Cardiac fibroblast (primary cell): ENCODE measurements at regions not wholly inside any gene's neighbourhood (a gene's known extent, or its start where the extent isn't known, plus 50 kb on each side); places are given as distances from the start of the nearest gene placed in this dataset.
A peak's percentile ranks its signal among the peaks of the same experiment; 100 is the strongest.

Experiments
- DNase-seq, 2 donors: peaks; one replicate each; pipeline versions ENCODE4 v3.0.0 to v3.0.0-alpha.2; 2010; ENCODE audit warnings: low read depth in 2 of 2
- H3K4me3 ChIP-seq, 2 donors: replicated peaks in 1 of 2; 1 replicate in 1 of 2; 2 replicates in 1 of 2; pipeline ENCODE4 v1.5.1; 2011; ENCODE audit warnings: low read depth in 2 of 2, low read length in 2 of 2, mild to moderate bottlenecking in 2 of 2, moderate library complexity in 1 of 2
- TF ChIP-seq, protein P1 (sequence below): IDR thresholded peaks from one replicate; pipeline ENCODE4 v1.5.1; 2011; ENCODE audit warnings: low read depth, mild to moderate bottlenecking, low read length, inconsistent platforms

DNA sequence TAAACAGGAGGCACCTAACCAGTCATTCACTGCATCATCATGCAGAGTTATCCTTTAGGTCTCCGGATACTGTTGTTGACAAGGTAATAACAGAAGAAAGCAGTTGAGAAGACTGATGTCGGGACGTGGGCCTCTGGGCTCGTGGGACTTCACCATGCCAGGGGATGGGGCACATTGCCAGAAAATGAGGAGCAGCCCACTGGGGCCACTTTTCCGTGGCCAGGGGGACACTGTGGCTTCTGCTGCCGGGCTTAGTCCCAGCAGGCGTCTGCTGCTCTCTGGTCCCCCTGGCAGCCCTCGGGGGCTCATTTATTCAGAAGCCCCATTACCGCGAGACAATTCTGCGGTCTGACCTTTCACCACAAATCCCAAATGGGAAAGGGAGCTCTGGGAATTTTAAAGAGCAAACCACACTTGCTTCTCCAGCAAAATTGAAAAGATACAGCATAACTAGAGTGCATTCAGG is 201.2 kb downstream of the DAD1 start:
- no peak overlapping the region for H3K4me3 ChIP-seq
- TF ChIP-seq, protein P1, sequence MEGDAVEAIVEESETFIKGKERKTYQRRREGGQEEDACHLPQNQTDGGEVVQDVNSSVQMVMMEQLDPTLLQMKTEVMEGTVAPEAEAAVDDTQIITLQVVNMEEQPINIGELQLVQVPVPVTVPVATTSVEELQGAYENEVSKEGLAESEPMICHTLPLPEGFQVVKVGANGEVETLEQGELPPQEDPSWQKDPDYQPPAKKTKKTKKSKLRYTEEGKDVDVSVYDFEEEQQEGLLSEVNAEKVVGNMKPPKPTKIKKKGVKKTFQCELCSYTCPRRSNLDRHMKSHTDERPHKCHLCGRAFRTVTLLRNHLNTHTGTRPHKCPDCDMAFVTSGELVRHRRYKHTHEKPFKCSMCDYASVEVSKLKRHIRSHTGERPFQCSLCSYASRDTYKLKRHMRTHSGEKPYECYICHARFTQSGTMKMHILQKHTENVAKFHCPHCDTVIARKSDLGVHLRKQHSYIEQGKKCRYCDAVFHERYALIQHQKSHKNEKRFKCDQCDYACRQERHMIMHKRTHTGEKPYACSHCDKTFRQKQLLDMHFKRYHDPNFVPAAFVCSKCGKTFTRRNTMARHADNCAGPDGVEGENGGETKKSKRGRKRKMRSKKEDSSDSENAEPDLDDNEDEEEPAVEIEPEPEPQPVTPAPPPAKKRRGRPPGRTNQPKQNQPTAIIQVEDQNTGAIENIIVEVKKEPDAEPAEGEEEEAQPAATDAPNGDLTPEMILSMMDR: no peak
- no peak for DNase-seq

DNA sequence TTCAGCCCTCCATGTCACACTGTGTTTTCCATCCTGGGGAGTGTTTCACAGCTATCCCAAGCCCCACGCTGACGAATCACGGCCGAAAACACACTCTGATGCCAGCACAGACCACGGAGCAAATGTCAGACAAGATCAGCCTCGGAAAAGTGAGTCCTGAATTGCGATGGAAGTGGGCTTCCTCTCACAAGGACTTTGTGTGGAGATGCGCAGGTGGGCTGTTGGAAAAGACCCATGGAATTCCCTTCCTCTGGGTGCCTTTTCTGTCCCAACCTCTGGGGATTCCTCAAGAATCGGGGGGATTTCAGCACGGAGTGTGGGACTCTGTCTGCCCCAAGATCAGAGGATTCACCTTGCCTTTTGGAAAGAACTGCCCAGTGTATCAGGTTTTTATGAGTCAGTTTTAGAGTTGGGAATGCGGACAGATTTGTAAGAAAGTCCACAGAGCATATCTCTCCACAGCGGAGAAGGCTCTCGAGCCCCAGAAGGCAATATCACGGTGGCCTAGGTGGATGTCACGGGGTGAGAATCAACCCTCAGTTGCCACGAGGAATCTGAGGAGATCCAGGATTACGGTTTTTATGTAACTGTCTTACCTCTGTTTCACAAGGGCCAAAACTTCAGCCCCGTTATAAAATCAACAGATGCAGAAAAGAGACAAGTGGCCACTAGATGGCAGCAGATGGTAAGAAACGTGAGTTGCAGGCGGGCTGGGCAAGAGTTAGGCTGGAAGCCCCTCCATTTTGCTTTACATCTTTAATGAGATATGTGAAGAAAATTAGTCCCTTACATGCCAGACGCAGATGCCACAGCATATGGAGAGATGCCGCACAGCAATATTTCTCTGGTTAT is 201.9 kb downstream of the DAD1 start:
- peak; percentile 83 to 85 for DNase-seq
- TF ChIP-seq, protein P1: peak; percentile 70

DNA sequence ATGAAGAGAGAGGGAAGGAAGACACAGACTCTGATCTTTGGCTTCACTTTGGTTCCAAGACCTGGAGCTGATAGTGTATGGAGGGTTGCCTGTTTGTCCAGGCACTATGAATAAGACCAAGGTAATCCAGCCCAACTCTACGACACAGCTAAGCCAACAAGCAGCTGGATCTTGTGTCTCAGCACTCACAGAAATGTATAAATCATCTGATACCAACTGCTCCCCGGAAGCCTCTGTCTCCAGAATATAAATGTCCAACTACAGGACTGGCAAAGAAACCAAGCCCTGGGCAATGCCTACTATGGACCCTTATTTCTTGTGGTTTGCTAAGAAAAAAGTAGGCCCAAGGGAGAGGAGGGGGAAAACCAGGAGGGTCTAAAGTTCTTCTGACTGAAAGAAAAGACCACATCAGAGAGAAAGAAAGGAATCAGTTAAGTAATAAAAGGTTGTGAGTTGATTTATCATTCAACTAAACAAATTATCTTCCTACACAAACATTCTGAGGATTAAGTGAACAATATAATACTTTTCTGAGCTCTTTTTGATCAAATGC is 204.0 kb downstream of the DAD1 start:
- no peak overlapping the region for H3K4me3 ChIP-seq
- DNase-seq: no peak
- TF ChIP-seq, protein P1: no peak

More for the DNA sequence above, 201.9 kb downstream of the DAD1 start:
- H3K4me3 ChIP-seq: no peak overlapping the region

DNA sequence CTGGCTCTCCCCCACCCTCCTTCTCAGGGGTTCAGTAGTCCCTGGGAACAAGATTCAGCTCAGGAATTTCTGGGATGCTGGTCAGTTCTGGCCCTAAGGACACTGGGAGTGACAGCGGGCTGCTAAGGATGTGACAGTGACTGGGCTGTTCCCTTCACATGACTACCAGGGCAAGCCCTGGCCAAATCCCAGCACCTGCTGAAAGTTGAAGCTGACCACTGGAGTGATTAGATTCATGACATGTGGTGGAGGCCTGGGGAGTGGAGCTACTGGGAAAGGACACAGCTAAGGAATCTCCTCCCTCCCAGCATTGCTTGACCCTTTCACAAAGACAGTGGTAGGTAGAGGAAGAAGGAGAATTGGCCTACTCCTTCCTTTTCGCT is 204.9 kb downstream of the DAD1 start:
- no peak overlapping the region for H3K4me3 ChIP-seq
- TF ChIP-seq, protein P1: no peak
- no peak for DNase-seq

DNA sequence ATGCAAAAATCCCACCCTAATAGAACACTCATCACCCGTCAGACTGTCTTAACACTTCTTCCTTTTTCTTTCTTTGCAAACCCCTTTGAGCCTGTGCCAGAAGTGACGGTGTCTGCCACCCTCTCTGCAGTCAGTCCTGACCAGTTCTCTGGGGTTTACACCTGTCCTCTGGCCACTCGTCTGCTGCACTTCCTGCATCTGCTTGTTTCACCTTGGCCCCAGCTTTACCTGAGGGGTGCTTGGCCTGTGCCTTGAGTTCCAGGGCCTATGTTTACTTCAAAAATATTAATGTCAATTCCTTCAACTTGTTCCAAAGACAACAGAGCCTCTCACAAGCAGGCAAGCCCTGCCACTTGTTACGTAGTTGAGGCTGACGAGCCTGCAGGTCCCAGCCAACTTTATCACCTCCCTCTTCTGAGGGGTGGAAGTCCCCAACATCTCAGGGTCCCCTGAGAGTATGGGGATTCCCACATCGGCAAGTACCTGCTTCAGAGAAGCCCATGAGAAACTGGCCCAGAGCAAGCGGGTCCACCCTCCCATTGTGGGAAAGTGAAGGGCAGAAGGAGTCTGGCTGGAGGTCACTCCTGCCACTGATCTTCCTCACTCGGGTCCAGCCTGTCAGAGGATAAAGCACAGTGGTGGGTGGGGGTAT is 205.4 kb downstream of the DAD1 start:
- no peak overlapping the region for H3K4me3 ChIP-seq
- TF ChIP-seq, protein P1: no peak
- no peak for DNase-seq

DNA sequence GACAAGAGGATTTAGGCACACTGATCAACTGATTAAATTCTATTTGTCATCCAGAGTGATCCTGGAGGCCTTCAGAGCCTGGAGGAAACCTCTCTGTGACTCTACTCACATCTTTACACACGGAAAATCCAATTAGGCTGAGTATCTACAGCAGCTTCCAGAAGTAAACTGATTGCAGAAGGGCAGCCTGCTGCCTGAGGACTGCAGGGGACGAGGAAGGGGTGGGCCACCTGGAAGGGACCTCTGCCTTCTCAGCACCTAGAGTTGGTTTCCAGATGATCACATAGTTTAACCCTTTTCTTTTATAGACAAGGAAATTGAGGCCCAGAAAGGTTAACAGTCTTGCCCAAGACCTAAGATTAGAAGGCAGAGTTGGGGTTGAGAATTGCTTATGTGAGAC is 206.1 kb downstream of the DAD1 start:
- TF ChIP-seq, protein P1: no peak

More for the DNA sequence above, 206.1 kb downstream of the DAD1 start:
- H3K4me3 ChIP-seq: no peak overlapping the region
- no peak for DNase-seq
